HUES48 (cell line): ENCODE measurements at regions not wholly inside any gene's neighbourhood (a gene's known extent, or its start where the extent isn't known, plus 50 kb on each side); places are given as distances from the start of the nearest gene placed in this dataset.
A peak's percentile ranks its signal among the peaks of the same experiment; 100 is the strongest.
"Not testable (repeated sequence)": the region's sequence is repeated elsewhere in the genome, so short reads cannot be mapped to it uniquely, and the experiment has no call there.

Source experiments
- H3K27ac ChIP-seq: one replicate; pipeline ENCODE4 v1.7.0; 2013; ENCODE audit warnings: low read depth, low read length, inconsistent platforms
- H3K27me3 ChIP-seq: 2 replicates; pipeline ENCODE4 v1.6.1; 2013; ENCODE audit warnings: mild to moderate bottlenecking, low read length; ENCODE audit not compliant: control insufficient read depth, insufficient read depth
- H3K36me3 ChIP-seq: 2 replicates; pipeline ENCODE4 v1.6.1; 2013; ENCODE audit warnings: low read length; ENCODE audit not compliant: control insufficient read depth, insufficient read depth
- H3K4me1 ChIP-seq: 2 replicates; pipeline ENCODE4 v1.6.1; 2013; ENCODE audit warnings: mild to moderate bottlenecking, low read length; ENCODE audit not compliant: control insufficient read depth, insufficient read depth
- H3K4me3 ChIP-seq: 2 replicates; pipeline ENCODE4 v1.5.1; 2013; ENCODE audit warnings: mild to moderate bottlenecking, low read depth, low read length
- H3K9ac ChIP-seq: 2 replicates; pipeline ENCODE4 v1.6.1; 2013; ENCODE audit warnings: mild to moderate bottlenecking, low read depth, low read length, moderate library complexity
- H3K9me3 ChIP-seq: 2 replicates; pipeline ENCODE4 v1.6.1; 2013; ENCODE audit warnings: low read length; ENCODE audit not compliant: control insufficient read depth, insufficient read depth

DNA sequence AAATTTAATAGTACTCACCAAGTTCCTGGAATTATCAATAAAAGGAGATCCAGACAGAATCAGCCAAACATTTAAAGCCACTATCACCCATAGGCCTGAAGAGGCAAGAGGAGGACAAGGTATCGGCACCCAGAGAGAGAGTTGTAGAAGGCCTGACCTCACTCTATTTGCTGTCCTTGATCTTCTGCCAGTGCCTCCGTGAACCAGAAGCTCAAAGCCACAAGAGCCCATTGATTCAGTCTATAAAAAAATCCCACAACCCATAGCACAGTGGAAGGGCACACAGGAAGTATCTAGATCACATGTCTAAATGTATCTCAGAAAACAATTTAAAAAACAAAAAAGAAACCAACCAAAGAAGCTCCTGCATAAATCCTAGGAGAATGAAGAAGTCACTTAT is 68.6 kb upstream of the FAM174B start:
- no peaks in the 10 kb centered on the region for H3K27me3 ChIP-seq

DNA sequence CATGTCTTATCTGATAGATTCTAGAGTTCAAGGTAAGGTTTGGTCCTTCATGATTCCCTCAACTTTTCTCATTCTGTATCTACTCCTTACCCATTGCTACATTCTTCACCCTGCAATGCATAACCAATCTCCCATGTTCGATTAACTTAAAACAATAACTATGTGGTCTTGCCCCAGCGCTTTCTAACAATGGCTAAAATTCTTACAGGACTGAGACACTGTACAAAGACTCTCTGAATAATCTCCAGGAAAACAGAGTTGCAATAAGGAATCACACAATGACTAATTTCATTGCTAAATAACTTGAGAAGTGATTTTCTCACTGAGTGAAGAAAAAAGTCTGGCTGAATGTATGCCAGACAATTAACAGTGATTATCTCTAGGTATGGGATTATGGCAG is 69.6 kb upstream of the FAM174B start:
- Histone ChIP-seq H3K36me3 (no peaks in the 10 kb centered on the region), H3K27ac (no peak overlapping the region), H3K9ac (no peak overlapping the region), H3K4me1 (no peaks in the 10 kb centered on the region; the same call in 1 of the 2 replicates), H3K4me3 (no peak overlapping the region), H3K9me3 (no peaks in the 10 kb centered on the region), H3K27me3 (no peaks in the 10 kb centered on the region)

More for the DNA sequence above, 68.6 kb upstream of the FAM174B start:
- no peaks in the 10 kb centered on the region for H3K36me3 ChIP-seq
- H3K4me3 ChIP-seq: no peak overlapping the region
- no peak overlapping the region for H3K27ac ChIP-seq
- H3K9ac ChIP-seq: no peak overlapping the region
- H3K4me1 ChIP-seq: no peaks in the 10 kb centered on the region; the same call in 1 of the 2 replicates
- no peaks in the 10 kb centered on the region for H3K9me3 ChIP-seq

DNA sequence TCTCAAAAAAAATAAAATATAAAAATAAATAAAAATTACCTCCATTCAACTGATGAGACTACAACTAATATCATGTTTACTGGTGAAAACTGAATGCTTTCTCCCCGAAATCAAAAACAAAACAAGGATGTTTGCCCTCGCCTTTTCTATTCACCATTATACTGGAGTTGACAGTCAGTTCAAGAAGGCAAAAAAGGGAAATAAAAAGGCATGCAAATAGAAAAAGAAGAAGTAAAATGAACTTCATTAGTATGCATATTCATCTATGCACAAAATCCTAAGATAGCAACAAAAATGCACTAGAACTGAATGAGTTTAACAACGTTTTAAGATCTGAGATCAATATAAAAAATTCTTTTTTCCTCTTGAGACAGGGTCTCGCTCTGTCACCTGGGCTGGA is 72.7 kb upstream of the FAM174B start:
- Histone ChIP-seq H3K27ac (no peak overlapping the region), H3K27me3 (no peaks in the 10 kb centered on the region), H3K4me3 (no peak overlapping the region), H3K9ac (no peak overlapping the region), H3K4me1 (no peaks in the 10 kb centered on the region; the same call in 1 of the 2 replicates), H3K36me3 (no peaks in the 10 kb centered on the region), H3K9me3 (no peaks in the 10 kb centered on the region)

DNA sequence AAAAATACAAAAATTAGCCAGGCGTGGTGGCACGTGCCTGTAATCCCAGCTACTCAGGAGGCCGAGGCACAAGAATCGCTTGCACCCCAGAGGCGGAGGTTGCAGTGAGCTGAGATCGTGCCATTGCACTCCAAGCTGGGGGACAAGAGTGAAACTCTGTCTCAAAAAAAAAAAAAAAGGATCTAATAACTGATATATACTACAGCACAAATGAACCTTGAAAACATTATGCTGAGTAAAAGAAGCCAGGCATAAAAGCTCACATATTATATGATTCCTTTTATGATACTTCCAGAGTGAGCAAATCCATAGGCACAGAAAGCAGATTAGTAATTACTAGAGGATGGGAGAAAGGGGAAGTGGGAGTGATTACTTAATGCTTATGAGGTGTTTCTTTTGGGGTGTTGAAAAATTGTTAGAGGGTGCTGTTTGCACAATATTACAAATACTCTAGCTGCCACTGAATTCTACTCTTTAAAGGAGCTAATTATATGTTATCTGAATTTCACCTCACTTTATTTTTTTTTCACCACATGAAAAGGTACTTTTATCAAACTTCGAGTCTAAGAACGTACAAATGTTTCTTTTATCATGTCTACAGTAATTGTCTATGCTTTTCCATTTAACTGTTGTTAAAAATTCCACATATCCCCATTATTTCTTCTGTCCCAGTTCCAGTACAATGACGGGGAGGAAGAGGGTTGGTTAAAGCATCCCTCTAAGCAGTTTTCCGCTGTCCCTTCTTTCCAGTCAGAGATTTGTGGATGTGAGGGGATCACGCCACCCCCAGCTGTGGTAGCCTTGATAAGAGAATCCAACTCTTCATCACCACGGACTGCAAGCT is 77.7 kb upstream of the FAM174B start:
- no peaks in the 10 kb centered on the region for H3K27me3 ChIP-seq
- H3K4me3 ChIP-seq: peak overlapping the region; percentile 40
- no peaks in the 10 kb centered on the region for H3K36me3 ChIP-seq
- H3K4me1 ChIP-seq: no peaks in the 10 kb centered on the region
- no peak overlapping the region for H3K27ac ChIP-seq
- no peak overlapping the region for H3K9ac ChIP-seq
- H3K9me3 ChIP-seq: no peaks in the 10 kb centered on the region

DNA sequence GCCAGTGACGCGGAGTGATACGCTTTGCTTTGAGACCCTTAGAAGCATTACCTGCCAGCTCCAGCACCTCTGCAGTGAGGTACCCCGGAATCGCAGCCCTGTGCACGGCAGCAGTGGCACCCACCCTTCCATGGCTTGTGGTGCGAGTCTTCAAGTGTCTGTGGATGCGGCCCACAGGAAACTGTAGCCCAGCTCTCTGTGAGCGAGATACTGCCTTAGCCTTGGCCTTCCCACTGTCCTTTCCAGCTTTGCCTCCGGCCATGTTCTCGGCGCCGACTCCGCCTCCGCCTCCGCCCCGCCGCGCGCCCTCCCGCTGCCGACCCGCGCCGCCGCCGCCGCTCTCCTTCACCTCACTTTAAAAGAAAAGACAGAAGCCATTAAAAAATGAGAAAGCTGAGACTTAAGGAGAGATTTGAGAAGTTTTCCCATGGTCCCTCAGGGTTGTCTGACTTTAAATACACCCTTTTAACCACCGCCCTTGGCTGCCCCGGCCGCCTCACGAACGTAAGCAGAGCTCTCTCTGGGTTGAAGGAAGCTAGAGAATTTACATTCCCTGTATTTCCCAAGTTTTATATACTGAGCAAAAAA is 78.5 kb upstream of the FAM174B start:
- Histone ChIP-seq H3K4me3 (peak overlapping the region; percentile 40), H3K27me3 (no peaks in the 10 kb centered on the region), H3K4me1 (no peaks in the 10 kb centered on the region), H3K36me3 (no peaks in the 10 kb centered on the region), H3K27ac (no peak overlapping the region), H3K9me3 (no peaks in the 10 kb centered on the region), H3K9ac (no peak overlapping the region)

DNA sequence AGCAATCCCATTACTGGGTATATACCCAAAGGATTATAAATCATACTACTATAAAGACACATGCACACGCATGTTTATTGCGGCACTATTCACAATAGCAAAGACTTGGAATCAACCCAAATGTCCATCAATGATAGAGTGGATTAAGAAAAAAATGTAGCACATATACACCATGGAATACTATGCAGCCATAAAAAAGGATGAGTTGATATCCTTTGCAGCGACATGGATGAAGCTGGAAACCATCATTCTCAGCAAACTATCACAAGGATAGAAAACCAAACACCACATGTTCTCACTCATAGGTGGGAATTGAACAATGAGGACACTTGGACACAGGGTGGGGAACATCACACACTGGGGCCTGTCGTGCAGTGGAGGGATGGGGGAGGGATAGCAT is 83.7 kb upstream of the FAM174B start:
- H3K27me3 ChIP-seq, H3K36me3 ChIP-seq, H3K9me3 ChIP-seq, H3K27ac ChIP-seq, H3K9ac ChIP-seq, H3K4me3 ChIP-seq: not testable (repeated sequence)
- H3K4me1 ChIP-seq: peaks cover 18% of the 10 kb centered on the region

DNA sequence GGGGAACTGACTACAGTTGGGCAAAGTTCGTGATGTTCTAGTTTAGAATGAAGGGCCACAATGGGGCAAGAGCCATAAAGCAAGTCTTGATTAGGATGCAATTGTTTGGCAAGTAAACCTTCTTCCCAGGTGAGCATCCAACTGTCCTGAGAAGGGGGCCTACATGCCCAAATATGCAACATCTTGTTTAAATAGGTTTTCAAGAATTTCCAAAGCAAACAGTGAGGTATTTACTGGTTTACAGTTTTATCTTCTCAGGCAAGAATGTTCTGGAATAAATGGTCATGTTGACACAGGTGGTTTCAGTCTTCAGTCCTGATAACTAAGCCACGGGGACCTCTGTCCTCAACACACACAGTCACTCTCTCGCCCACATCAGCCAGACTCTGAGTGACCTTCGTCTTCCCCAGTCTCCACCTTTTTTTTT is 90.3 kb upstream of the FAM174B start:
- Histone ChIP-seq H3K27ac (no peak overlapping the region), H3K4me1 (peaks cover 18% of the 10 kb centered on the region), H3K4me3 (no peak overlapping the region), H3K9me3 (no peaks in the 10 kb centered on the region), H3K27me3 (no peaks in the 10 kb centered on the region), H3K9ac (no peak overlapping the region), H3K36me3 (no peaks in the 10 kb centered on the region)

DNA sequence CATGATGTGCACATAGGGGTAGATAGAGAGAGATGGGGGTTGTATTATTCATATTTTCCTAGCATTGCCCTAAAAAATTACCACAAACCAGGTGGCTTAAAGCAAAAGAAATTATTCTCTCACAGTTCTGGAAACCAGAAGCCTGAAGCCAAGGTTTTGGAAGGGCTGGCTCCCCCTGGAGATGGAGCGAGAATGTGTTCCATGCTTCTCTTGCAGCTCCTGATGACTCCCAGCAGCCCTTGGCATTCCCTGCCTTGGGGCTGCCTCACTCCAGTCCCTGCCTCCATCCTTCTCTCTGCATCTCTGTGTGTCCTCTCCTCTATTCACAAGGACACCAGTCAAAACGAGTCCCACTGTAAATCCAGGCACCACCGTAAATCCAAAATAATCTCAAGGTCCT is 91.5 kb upstream of the FAM174B start:
- no peaks in the 10 kb centered on the region for H3K36me3 ChIP-seq
- H3K27me3 ChIP-seq: no peaks in the 10 kb centered on the region
- peaks cover 18% of the 10 kb centered on the region for H3K4me1 ChIP-seq
- H3K9me3 ChIP-seq: no peaks in the 10 kb centered on the region
- H3K4me3 ChIP-seq: no peak overlapping the region
- no peak overlapping the region for H3K9ac ChIP-seq
- H3K27ac ChIP-seq: no peak overlapping the region

DNA sequence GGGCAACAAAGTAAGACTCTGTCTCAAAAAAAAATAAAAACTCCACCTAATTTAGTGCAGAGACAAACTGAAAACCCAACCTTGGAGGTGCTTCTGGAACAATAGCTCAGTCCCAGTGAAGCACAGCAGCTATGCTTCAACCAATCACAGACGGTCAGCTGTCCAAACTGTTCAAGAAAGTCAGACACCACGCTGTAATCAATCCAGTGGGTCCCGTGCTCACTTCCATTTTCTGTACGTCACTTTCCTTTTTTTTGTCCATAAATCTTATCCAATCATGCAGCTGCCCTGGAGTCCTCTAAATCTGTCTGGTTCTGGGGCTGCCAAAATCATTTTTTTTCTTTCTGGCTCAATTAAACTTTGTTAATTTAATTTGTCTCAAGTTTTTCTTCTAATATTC is 93.6 kb upstream of the FAM174B start:
- no peaks in the 10 kb centered on the region for H3K4me1 ChIP-seq

DNA sequence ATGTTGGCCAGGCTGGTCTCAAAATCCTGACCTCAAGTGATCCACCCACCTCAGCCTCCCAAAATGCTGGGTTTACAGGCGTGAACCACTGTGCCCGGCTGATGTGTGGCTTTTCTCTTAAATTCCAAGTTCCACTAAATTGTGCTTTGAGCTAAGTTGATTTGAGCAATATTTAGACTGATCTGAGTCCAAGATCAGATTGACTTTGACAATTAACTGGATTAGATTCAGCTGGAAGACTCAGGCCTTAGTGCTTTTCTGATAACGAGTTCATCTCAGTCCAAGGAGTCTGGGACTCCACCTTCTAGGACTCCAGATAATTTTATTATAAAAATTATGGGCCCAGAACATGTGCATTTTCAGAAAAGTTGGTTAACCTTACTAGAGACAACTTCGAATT is 94.4 kb upstream of the FAM174B start:
- no peak overlapping the region for H3K27ac ChIP-seq
- H3K9me3 ChIP-seq: no peaks in the 10 kb centered on the region
- no peaks in the 10 kb centered on the region for H3K27me3 ChIP-seq
- H3K36me3 ChIP-seq: no peaks in the 10 kb centered on the region
- no peaks in the 10 kb centered on the region for H3K4me1 ChIP-seq
- no peak overlapping the region for H3K4me3 ChIP-seq
- no peak overlapping the region for H3K9ac ChIP-seq

More for the DNA sequence above, 93.6 kb upstream of the FAM174B start:
- H3K4me3 ChIP-seq: no peak overlapping the region
- H3K9me3 ChIP-seq: no peaks in the 10 kb centered on the region
- H3K36me3 ChIP-seq: no peaks in the 10 kb centered on the region
- H3K27me3 ChIP-seq: no peaks in the 10 kb centered on the region
- no peak overlapping the region for H3K9ac ChIP-seq
- H3K27ac ChIP-seq: no peak overlapping the region

DNA sequence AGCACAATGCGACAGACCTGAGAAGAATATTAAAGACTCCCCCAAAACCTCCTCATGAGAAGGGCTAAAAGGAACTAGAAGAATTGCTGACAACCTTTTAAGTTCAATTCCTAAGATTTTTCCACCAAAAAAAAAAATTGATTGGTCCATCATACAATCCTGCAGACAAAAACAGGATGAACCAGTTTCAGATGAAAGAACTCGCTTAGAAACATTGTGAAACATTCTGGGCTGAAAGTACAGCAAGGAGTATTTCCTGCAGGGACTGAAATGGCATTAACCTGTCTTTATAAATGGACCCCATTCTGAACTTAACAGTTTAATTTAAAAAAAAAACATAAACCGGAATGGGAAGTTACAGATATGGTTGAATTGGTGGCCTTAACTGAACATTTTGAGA is 96.0 kb upstream of the FAM174B start:
- no peaks in the 10 kb centered on the region for H3K4me1 ChIP-seq
- no peaks in the 10 kb centered on the region for H3K36me3 ChIP-seq
- no peak overlapping the region for H3K9ac ChIP-seq

More for the DNA sequence above, 96.0 kb upstream of the FAM174B start:
- Histone ChIP-seq H3K27ac (no peak overlapping the region), H3K9me3 (no peaks in the 10 kb centered on the region), H3K4me3 (no peak overlapping the region), H3K27me3 (no peaks in the 10 kb centered on the region)
